Embryonic facial prominence (tissue), 1 donor: ENCODE measurements at regions not wholly inside any gene's neighbourhood (a gene's known extent, or its start where the extent isn't known, plus 50 kb on each side); places are given as distances from the start of the nearest gene placed in this dataset.
"Not testable (repeated sequence)": the region's sequence is repeated elsewhere in the genome, so short reads cannot be mapped to it uniquely, and the experiment has no call there.

Experiments used
- DNase-seq: peaks from one replicate; pipeline ENCODE4 v3.0.0-alpha.2; 2016; ENCODE audit errors: extremely low spot score

DNA sequence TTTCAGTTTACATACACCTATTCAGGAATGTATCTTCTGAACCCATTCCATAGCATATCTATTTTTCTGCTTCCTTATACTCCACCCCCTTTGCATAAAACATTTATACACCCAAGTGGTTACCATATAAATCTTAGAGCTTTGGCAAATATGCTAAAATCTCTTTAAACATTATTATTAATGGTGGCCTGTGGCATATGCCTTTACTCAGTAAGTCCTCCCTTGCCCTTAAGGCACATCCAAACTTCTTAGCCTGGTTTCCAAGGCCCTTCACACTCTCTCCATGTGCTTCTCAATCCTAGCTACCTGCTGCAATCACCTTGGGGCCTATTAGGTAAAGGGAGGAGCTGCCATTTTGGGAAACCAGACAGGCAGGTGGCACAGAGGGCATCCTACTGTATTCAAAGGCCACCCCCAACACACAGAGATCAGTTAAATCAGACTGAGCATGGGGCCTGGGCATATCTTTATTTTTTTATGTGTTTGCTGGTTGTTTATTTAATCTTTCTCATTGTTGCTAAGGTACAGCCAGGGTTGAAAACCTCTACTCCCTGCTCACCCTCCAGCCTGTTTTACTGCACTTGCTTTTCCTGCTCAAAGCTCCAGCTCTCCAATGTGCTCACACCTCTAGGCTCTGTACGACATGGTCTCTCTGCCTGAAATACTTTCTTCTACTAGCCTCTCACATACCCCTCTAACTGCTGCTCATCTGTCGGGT lies 242.8 kb upstream of the HNRNPA3 start:
- no peak for DNase-seq

DNA sequence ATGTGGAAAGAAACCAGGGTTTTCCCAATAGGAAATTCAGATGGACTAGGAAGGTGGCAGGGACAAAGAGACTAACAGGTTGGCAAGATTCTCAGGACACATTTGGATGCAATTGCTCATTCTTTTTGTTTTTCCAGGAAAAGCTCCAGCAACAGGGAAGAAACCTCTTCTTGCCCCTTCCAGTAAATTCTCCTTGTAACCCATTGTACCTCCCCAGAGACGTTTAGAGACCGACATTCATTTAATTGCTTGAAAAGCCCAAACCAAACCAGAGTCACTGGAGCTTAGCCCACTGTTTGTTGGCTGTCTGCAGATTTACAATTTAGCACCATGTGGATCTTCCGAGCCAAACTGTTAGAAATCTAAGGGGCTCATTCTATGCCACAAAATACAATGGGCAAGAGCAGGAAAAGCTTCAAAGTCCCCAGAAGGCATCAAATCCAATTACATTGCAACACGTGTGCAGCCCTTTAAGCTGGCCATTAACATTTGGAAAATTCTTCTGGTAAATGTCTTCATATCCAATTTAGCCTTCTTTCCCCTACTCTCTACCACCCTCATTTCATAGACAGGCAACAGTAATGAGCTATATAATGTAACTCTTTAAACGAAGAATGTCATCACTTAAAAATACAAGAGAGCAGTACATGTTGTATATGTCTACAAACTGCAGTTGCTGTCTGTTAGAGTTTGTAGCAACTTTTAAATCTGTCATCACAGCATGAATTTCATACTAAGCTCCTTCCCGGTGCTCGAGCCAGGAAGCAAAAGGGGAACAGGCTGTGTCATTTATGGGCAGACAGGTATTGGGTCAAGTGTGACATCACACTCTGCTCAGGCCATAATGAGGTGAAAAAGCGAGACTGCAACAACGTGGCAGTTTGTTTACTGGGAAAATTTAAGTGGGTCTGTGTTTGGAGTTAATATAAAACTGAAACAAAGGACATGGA lies 235.6 kb upstream of the HNRNPA3 start:
- DNase-seq = no peak

GRCh38 chr2:176978921-176979320 lies 233.7 kb upstream of the HNRNPA3 start:
- no peak for DNase-seq

DNA sequence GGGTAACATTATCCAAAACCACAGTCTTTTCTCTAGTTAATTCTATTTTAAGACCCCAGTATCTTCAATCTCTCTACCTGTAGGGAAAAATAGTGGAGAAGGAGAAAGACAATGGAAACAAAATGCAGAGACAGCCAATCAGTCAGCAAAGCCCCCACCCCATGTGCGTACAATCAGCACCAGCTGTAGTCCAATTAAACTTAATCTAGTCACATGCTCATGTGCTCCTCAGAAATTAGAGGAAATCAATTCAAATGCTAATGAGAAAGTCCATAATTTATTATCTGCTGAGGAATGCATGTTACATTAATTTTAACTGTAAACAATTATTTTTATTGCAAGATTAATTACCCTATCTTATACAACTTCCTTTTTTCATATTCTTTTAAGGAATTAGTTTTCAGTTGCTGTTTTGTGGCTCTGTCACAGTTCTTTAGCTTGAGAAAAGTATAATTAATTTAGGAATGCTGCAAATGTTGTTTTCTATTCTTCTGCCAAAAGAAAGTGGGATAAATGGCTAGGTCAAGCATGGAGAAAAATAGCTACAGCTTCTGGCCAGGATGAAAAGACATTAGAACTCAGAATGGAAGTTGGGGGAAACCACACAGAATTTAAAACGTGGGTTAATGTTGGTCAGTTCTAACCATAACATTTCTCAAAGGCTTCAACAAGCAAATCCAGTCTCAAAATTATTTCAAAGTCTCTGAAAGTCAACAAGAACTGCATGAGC lies 232.4 kb upstream of the HNRNPA3 start:
- no peak for DNase-seq

GRCh38 chr2:176984987-176985386 lies 227.6 kb upstream of the HNRNPA3 start:
- no peak for DNase-seq

- DNase-seq = no peak
Measured at GRCh38 chr2:176985871-176986270, 226.7 kb upstream of the HNRNPA3 start.

GRCh38 chr2:176986487-176986886 lies 226.1 kb upstream of the HNRNPA3 start:
- DNase-seq = no peak

DNA sequence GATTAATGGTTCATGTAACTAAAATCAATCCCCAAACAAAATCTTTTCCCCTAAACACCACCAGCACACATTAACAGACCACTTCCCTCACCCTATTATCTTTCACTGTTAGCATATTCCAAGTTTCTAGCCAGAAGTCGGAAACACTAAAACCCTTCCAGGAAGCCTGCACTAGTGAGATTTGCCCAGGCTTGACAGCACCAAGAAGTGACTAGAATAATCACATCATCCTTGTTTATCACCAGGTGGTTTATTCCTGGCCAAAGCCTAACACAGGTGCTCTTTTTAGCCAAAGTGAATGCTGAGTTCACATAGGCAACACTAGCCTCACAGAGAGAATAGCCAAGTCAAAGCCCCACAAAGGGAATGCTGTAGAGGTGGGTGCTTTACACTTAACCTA lies 221.2 kb upstream of the HNRNPA3 start:
- DNase-seq = no peak

- DNase-seq = no peak
Measured at GRCh38 chr2:176997074-176997791, 215.4 kb upstream of the HNRNPA3 start.

DNA sequence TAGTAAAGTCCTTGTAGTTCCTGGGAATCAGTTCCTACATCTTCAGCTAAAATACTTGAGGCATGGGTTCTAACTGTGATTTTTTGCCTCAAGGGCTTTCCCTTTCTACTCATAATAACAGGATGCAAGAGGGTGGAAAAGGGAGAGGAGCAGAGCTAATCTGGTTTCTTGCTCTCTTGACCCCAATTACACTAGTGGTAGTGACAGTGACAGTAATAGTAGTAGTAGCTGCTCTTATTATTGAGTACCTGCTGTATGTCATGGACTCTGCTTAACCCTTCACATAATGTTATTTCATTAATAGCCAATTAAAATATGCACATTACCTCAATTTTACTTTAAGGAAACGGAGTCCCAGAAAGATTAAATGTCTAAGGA lies 214.8 kb upstream of the HNRNPA3 start:
- DNase-seq = no peak

- peak; percentile 27 for DNase-seq
Measured at GRCh38 chr2:176999301-176999700, 213.3 kb upstream of the HNRNPA3 start.

DNA sequence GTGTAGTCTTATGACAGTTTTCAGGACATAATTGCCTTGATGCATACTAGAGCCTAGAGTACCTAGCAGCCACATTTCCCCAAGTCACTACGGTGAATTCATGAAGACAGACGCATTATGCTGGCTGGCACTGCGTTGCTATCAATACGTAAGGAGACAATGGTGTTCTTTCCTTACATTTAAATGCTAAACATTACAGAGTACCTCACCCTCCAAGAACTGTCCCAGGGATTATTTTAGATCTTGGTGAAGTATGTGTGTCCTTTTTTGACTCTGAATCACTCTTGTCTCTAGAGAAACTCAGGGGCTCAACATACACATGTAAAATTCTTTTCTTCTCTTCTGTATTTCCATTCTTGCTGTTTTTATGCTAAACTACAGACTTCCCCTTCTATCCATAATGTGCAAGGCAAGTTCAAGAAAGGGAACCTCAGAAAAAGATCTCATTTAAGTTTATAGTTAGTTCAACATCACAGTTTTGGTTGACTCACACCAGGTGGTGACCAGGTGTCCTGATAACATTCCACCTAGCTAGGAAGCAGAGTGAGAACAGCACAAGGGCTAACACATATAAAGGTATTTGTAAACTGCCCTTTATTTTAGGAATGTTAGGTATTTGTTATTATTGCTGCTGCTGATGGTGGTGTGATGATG lies 212.4 kb upstream of the HNRNPA3 start:
- DNase-seq = no peak

DNA sequence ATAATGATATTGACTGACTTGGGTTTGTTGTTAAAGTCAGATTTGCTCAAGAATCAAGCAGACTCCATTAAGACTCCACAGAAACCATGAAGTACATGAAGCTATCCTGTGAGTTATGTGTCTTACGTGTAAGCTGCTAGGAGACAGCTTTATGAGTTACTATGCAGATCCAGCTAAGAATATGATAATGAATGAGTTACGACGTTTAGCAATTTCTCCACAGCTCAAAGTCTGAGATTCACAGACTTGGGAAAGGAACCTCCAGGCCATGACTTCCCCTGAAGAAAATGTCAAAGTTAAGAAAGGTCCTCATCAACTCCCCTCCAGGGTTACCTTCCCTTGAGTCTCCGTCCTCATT lies 211.9 kb upstream of the HNRNPA3 start:
- no peak for DNase-seq

GRCh38 chr2:177001334-177001733 lies 211.3 kb upstream of the HNRNPA3 start:
- no peak for DNase-seq

DNA sequence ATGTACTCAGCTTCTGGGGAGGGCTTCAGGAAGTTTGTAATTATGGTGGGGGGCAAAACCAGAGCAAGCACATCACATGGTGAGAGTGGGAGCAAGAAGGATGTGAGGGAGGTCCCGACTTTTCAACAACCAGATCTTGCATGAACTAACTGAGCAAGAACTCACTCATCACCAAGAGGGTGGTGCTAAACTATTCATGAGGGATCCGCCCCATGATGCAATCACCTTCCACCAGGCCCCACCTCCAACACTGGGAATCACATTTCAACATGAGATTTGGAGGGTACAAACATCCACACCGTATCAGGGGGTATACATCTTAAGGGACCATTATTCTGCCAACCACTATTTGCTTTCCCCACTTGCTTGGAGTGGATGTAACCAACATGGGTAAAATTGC lies 209.6 kb upstream of the HNRNPA3 start:
- no peak for DNase-seq

DNA sequence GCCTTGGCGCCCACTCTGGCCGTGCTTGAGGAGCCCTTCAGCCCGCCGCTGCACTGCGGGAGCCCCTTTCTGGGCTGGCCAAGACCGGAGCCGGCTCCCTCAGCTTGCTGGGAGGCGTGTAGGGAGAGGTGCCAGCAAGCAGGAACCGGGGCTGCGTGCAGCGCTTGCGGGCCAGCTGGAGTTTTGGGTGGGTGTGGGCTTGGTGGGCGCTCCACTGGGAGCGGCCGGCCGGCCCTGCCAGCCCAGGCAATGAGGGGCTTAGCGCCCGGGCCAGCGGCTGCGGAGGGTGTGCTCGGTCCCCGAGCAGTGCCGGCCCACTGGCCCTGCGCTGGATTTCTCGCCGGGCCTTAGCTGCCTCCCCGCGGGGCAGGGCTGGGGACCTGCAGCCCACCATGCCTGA lies 204.9 kb upstream of the HNRNPA3 start:
- not testable (repeated sequence) for DNase-seq

DNA sequence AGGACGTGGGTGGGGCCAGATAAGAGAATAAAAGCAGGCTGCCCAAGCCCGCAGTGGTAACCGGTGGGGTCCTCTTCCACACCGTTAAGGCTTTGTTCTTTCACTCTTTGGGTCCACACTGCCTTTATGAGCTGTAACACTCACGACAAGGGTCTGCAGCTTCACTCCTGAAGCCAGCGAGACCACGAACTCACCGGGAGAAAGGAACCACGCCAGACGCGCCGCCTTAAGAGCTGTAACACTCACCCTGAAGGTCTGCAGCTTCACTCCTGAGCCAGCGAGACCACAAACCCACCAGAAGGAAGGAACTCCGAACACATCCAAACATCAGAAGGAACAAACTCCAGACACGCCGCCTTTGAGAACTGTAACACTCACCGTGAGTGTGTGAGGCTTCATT lies 203.9 kb upstream of the HNRNPA3 start:
- not testable (repeated sequence) for DNase-seq

GRCh38 chr2:177010146-177010545 lies 202.4 kb upstream of the HNRNPA3 start:
- no peak for DNase-seq

DNA sequence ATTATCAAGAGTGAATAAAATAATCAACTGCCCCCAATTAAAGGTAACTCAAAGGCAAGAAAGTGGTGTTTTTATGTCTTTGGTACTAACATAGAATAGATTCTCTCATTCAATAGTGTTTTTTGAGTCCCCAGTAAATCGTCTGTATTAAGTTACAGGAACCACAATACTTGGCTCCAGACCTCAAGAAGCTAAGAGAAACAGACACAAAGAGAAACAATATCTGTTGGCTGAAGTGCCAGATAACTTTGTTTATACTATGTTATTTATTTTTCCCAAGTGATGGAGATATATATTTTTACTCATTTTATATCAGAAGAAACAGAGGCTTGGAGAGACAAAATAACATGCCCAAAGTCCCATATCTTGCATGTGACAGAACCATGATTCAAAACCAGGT lies 201.7 kb upstream of the HNRNPA3 start:
- DNase-seq = no peak

GRCh38 chr2:177014946-177015345 lies 197.6 kb upstream of the HNRNPA3 start:
- DNase-seq = no peak

- no peak for DNase-seq
Measured at GRCh38 chr2:177015356-177015923, 197.2 kb upstream of the HNRNPA3 start.
